ENCODE measurements at regions not wholly inside any gene's neighbourhood (a gene's known extent, or its start where the extent isn't known, plus 50 kb on each side); places are given as distances from the start of the nearest gene placed in this dataset.
A peak's percentile ranks its signal among the peaks of the same experiment; 100 is the strongest.

GRCh38 chr10:126787201-126787600 lies 116.7 kb upstream of the C10orf90 start:
- DNase-seq: no peak

DNA sequence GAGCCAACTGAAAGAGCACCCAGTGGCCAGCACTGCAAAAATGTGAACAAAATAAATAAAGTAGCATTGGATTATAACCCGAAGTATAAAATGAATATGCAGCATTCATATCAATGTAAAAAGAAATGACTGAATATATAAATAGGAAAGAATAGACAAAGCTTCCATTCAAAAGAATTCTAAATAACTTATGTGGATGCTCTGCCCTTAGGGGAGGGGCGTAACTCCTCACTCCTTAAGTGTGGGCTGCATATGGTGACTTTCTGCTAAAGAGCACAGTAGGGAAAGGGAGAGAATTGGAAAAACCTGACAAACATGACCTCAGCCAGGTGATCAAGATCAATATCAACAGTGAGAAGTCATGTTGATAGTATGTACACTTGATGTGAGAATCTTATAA lies 109.9 kb upstream of the DOCK1 start:
- DNase-seq: no peak

DNA sequence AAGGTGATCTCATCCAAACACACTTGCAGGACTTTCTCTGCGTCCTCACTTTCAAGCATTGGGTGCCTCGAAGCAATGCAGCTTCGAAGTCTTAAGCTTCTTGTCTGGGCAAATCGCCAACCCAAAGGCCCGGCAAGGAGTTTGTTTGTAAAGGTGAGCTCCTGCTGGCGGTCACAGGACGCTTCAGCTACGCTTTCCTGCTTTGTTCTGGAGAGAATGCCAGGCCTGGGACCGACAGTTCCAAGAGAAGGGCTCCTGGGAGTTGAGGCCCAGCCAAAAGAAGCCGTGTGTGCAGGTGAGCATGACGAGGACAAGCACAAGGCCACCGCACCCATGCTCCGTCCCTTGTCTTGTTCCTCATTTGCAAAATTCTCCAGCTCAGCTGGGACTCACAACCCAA lies 106.6 kb upstream of the DOCK1 start:
- DNase-seq: no peak

DNA sequence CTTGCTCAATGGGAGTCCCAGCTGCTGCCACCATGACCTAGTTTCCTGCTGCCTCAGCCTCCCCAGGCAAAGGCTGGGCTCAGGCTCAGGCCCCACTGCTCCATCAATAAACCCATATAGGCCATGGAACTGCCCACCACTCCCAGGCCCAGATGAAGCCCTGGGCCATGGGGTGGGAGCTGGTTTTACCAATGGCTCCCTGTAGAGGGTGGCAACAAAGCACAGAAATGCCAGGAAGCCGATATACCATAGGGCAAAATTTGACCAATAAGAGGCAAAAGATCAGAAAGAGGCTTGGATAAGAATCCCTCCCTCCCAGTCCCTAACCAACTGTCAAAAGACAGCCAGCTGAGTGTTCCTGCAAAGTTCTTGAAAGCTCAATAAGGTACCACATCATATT lies 101.8 kb upstream of the DOCK1 start:
- no peak for DNase-seq

GRCh38 chr10:126804396-126804795 lies 100.8 kb upstream of the DOCK1 start:
- no peak for DNase-seq

- no peak for DNase-seq
Measured at GRCh38 chr10:126806498-126806897, 98.7 kb upstream of the DOCK1 start.

- DNase-seq: no peak
Measured at GRCh38 chr10:126806991-126807702, 98.1 kb upstream of the DOCK1 start.

- DNase-seq: no peak
Measured at GRCh38 chr10:126808103-126808502, 97.1 kb upstream of the DOCK1 start.

DNA sequence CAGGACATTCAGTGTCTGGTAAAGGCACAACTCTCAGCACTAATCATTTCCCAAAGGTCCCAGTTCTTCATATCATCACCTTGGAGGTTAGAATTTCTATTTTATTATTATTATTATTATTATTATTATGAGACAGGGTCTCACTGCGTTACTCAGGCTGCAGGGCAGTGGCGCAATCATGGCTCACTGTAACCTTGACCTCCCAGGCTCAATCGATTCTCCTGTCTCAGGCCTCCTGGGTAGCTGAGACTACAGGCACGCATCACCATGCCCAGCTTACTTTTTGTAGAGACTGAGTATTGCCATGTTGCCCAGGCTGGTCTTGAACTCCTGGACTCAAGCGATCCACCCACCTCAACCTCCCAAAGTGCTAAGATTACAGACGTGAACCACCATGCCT lies 91.8 kb upstream of the DOCK1 start:
- DNase-seq: no peak

DNA sequence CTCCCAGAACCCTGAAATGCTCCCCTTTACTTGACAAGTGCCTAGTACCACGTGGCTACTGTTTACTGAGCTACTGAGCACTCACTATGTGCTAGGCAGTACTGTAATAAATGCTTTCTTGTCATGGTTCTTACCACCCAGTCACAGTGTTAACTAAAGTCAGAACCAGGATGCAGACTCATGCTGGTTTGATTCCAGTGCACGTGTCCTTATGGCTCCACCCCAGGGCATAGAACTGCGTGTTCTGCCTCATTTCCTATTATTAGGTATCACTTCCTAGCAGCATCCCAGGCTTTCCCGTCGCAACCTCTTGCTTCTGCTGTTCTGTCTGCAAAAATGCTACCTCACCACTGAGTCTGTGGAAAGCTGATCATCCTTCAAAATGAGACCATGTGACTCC lies 71.7 kb upstream of the DOCK1 start:
- DNase-seq: no peak

DNA sequence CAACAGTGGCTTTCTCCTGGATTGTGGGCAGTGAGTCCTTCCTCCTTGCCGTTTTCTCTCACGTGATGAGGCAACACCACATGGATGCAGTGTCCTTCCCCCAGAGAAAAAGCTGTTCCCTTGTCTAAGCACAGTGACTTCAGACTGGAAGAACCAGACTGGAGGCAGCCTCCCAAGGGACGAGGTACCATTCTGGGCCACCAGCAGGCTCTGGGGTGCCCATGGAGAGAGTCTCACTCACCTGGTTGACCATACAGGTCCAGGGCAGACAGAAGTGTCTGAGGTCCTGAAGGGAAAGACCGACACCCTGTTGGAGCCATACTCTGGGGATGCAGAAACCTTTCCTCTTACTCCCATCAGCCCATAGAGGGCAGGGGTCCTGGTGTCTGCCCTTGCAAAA lies 69.2 kb upstream of the DOCK1 start:
- DNase-seq: no peak

GRCh38 chr10:126838316-126838715 lies 66.9 kb upstream of the DOCK1 start:
- no peak for DNase-seq

- peak; percentile 76 for DNase-seq
Measured at GRCh38 chr10:126839094-126839761, 66.0 kb upstream of the DOCK1 start.

DNA sequence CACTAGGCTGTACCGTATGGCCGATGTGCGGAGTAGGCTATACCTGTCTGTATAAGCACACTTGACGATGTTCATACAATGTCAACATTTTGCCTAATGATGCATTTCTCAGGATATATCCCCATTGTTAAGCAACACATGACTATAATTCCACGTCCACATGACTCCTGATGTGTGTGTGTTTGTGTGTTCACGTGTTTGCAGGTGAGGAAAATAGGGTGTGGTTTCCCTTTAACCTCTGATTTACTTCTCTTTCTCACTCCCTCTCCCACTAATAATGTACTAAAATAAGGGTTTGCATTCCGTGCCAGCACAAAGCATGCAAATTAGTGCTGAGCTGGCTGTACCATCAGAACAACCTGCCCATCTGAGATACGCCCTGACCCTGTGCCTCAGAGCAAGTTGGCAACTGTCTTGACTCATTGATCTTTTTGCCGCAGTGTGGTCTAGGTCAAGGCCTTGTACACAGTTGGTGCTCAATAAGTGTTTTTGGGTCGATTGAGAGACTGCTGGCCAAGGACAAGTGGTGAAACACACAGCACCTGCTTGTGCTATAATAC lies 64.6 kb upstream of the DOCK1 start:
- no peak for DNase-seq

- no peak for DNase-seq
Measured at GRCh38 chr10:126841341-126841895, 63.8 kb upstream of the DOCK1 start.

DNA sequence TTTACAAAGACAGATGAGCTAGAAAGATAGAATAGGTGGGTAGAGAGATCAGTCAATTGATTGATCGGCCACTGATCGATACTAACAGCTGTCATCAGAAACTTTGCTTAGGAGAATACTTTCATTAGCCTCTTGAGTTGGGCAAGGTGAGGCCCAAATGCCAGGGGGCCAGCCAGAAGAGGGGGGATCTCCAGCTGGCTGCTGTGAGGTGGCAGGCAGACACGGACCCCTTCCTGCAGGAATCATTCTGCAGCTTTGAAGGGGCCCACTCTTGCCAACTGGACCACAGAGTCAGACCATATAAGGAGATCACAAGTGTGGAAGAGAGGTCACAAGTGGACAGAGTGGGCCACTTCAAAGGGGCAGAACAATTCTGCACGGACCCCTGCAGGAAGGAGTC lies 62.9 kb upstream of the DOCK1 start:
- DNase-seq: no peak

- no peak for DNase-seq
Measured at GRCh38 chr10:126842836-126843235, 62.4 kb upstream of the DOCK1 start.

DNA sequence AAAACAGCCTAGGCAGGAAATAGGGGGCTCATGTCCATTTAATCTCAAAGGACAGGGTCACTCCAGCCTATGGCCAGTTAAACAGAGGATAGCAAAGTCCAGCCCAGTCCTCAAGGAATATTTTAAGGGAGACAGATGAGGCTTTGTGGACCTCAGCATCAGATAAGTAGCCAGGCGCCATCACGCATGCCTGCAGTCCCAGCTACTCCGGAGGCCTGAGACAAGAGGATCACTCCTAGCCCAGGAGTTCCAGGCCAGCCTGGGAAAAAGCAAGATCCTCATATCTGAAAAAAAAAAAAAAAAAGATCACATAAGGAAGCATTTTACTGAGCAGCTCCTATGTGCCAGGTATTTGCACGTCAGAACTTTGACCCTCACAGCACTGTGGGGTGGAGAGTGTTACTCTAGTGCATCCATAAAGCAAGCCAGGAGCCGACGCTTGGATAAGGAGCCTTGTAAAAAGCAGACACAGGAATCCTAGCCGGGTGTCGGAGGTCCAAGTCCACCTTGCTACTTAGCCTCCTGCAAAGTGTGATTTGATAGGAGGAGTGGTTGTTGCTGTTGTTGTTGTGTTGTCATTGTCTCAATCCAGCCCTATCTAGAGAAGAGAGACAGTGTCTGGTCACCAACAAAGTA lies 61.8 kb upstream of the DOCK1 start:
- no peak for DNase-seq

- no peak for DNase-seq
Measured at GRCh38 chr10:126844406-126844805, 60.8 kb upstream of the DOCK1 start.

- no peak for DNase-seq
Measured at GRCh38 chr10:126846469-126846868, 58.8 kb upstream of the DOCK1 start.

- no peak for DNase-seq
Measured at GRCh38 chr10:126846959-126847358, 58.3 kb upstream of the DOCK1 start.

GRCh38 chr10:126847666-126848065 lies 57.6 kb upstream of the DOCK1 start:
- DNase-seq: no peak

- DNase-seq: no peak
Measured at GRCh38 chr10:126849646-126850045, 55.6 kb upstream of the DOCK1 start.

Data from occipital lobe (tissue), 1 donor.